ENCODE measurements at regions not wholly inside any gene's neighbourhood (a gene's known extent, or its start where the extent isn't known, plus 50 kb on each side); places are given as distances from the start of the nearest gene placed in this dataset.

GRCh38 chr21:38032082-38032801, 116.0 kb upstream of the KCNJ6 start:
- H3K9me3 ChIP-seq, result no peaks in the 10 kb centered on the region
- 10 to 27% (median 15%) methylated on average over 4 of the region's 4 CpGs for WGBS, 3 donors
- no peak overlapping the region for H3K27ac ChIP-seq
- no peaks in the 10 kb centered on the region for H3K36me3 ChIP-seq
- intact Hi-C loops (cut with DNase I), result no loop called here
- no peak overlapping the region for H3K4me3 ChIP-seq
- H3K27me3 ChIP-seq, result no peaks in the 10 kb centered on the region
- TF ChIP-seq POLR2A (IDR thresholded peaks at IDR 0.05) (no peak), EP300 (IDR thresholded peaks at IDR 0.05) (no peak)
- TF ChIP-seq, protein P1, sequence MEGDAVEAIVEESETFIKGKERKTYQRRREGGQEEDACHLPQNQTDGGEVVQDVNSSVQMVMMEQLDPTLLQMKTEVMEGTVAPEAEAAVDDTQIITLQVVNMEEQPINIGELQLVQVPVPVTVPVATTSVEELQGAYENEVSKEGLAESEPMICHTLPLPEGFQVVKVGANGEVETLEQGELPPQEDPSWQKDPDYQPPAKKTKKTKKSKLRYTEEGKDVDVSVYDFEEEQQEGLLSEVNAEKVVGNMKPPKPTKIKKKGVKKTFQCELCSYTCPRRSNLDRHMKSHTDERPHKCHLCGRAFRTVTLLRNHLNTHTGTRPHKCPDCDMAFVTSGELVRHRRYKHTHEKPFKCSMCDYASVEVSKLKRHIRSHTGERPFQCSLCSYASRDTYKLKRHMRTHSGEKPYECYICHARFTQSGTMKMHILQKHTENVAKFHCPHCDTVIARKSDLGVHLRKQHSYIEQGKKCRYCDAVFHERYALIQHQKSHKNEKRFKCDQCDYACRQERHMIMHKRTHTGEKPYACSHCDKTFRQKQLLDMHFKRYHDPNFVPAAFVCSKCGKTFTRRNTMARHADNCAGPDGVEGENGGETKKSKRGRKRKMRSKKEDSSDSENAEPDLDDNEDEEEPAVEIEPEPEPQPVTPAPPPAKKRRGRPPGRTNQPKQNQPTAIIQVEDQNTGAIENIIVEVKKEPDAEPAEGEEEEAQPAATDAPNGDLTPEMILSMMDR (IDR thresholded peaks at IDR 0.05), result no peak
- no peaks in the 10 kb centered on the region for H3K4me1 ChIP-seq (ENCODE audit: insufficient read depth)
- DNase-seq, result no peak

DNA sequence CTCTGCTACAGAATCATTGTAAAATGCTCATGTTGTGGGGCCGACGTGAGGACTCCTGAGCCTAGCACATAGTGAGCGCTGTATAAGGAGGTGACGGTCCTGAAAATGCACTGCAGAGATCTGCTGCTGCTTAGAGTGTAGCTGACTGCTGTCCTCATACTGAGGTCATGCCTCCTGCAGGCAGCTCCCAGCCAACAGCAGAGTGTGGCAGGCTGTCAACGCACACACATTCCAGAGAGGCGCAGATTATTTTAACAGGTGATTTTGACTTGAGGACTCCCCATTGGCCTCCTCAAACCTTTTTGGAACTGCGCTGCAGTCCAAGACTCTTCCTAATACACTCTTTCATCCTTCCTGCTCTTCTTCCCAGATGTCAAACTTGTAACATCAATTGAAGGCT, 119.8 kb upstream of the KCNJ6 start:
- no peaks in the 10 kb centered on the region for H3K36me3 ChIP-seq
- H3K4me3 ChIP-seq, result no peak overlapping the region
- TF ChIP-seq EP300 (IDR thresholded peaks at IDR 0.05) (no peak), POLR2A (IDR thresholded peaks at IDR 0.05) (no peak)
- TF ChIP-seq, protein P1 (IDR thresholded peaks at IDR 0.05), result no peak
- H3K9me3 ChIP-seq, result no peaks in the 10 kb centered on the region
- no peaks in the 10 kb centered on the region for H3K27me3 ChIP-seq
- WGBS, 3 donors, result 84 to 91% (median 88%) methylated on average over 7 of the region's 7 CpGs
- H3K27ac ChIP-seq, result no peak overlapping the region
- intact Hi-C loops (cut with DNase I), result no loop called here
- no peaks in the 10 kb centered on the region for H3K4me1 ChIP-seq (ENCODE audit: insufficient read depth)
- no peak for DNase-seq

GRCh38 chr21:38037416-38037815, 121.2 kb upstream of the KCNJ6 start:
- Histone ChIP-seq H3K4me3 (no peak overlapping the region), H3K4me1 (ENCODE audit: insufficient read depth) (no peaks in the 10 kb centered on the region), H3K36me3 (no peaks in the 10 kb centered on the region), H3K27me3 (no peaks in the 10 kb centered on the region), H3K27ac (no peak overlapping the region), H3K9me3 (no peaks in the 10 kb centered on the region)
- intact Hi-C loops (cut with DNase I), result no loop called here
- no peak for TF ChIP-seq POLR2A (IDR thresholded peaks at IDR 0.05)
- TF ChIP-seq EP300 (IDR thresholded peaks at IDR 0.05), result no peak
- TF ChIP-seq, protein P1 (IDR thresholded peaks at IDR 0.05), result no peak
- 36 to 44% (median 41%) methylated on average over 3 of the region's 3 CpGs for WGBS, 3 donors
- no peak for DNase-seq

- no peak for DNase-seq
- Histone ChIP-seq H3K9me3 (no peaks in the 10 kb centered on the region), H3K4me3 (no peak overlapping the region), H3K27me3 (no peaks in the 10 kb centered on the region), H3K4me1 (ENCODE audit: insufficient read depth) (no peaks in the 10 kb centered on the region), H3K36me3 (no peaks in the 10 kb centered on the region), H3K27ac (no peak overlapping the region)
- no peak for TF ChIP-seq POLR2A (IDR thresholded peaks at IDR 0.05)
- TF ChIP-seq, protein P1 (IDR thresholded peaks at IDR 0.05), result no peak
- no peak for TF ChIP-seq EP300 (IDR thresholded peaks at IDR 0.05)
- 73 to 80% (median 75%) methylated on average over 6 of the region's 6 CpGs for WGBS, 3 donors
- intact Hi-C loops (cut with DNase I), result no loop called here
Measured at GRCh38 chr21:38039369-38039768, 123.1 kb upstream of the KCNJ6 start.
